Stimulated activated CD8-positive, alpha-beta memory T cell treated with anti-CD3 and anti-CD28 coated beads, Interleukin-2, amount 100 ng/mL, for 48 hours (primary cell): ENCODE measurements at regions not wholly inside any gene's neighbourhood (a gene's known extent, or its start where the extent isn't known, plus 50 kb on each side); places are given as distances from the start of the nearest gene placed in this dataset.

Experiments used
- DNase-seq, 2 donors: peaks; one replicate each; pipeline ENCODE4 v3.0.0-alpha.2; 2020; ENCODE audit warnings: low read depth in 2 of 2

DNA sequence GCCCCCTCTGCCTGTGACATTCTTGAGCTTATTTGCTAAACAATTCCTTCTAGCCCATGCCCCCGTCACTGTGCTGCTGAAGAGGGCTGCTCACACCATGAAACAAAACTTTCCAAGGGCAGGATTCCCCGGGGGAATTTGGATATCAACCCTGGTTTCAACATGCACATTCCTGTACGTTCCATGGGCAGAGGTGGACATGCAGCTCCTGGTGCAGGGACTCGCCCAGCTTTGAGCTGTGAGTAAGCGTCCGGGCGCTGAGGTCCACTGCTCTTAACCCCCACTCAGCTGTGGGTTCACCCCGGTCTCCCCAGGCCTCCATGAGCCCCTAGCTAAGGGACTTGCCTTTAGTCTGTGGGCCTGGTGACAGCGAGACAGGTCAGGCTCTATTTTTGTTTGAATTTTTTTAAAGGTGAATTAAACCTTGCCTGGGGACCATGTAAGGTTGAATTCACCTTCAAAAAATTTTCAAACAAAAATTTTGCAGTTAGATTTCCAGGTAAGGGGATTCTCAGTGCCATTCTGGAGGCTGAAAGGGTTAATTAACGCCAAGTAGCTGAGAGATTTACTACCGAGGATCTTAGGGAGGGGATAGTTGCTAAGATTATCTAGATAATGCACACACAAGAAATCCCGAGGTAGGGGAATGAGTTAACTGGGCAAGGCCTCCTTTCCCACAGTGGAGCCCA lies 70.3 kb upstream of the SLC22A23 start:
- DNase-seq = no peak

DNA sequence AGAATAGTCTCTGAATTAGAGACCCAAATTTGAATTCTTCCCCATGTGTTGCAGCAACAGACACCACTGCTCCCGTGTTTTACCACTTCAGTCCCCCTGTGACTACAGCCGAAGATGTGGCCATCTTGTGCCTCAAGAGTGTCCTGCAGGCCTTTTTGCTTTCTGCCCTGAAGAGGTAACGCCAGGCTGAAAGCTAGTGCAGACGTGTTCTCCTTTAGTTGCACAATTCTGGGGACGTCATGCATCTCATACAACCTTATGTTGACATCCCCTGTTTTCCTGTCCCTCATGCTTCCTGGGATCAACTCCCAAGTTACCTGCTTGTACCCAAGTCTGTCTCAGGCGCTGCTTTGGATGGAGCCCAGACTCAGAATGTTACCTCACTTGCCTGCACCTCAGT lies 69.1 kb upstream of the SLC22A23 start:
- no peak for DNase-seq

DNA sequence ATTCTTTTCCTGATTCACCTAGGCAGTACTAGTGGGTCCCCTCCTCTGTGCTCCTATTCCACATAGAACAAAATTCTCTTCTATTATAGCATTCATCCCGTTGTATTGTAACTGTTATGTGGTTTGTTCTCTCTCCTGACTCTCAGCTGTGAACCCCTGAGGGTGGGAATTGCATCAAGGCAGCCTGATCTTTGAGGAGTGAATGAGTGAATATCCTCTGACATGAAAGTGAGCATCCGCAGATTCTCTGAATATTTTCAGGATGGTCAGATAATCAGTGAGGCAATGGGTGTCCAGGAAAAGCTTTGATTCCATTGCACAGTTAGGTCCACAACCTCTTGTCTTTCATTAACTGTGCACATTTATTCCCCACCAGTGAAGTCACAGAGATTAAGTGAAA lies 67.6 kb upstream of the SLC22A23 start:
- DNase-seq = no peak

DNA sequence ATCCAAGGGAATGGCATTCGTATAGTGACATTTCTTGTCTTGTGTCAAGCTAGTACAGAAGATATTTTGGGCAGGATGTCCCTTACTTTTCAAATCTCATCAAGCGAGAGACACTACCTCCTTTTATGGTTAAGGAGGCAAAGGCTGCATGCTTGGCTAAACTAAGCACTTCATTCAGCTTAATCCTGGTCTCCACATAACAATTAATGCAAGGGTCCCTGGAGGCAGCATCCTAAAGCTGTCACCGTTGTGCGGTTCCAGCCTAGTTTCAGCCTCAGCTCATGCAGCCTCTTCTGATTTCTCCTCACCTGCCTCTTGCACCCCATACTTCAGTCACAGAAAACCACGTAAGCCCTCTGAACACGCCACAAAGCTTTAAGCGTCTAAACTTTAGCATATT lies 67.1 kb upstream of the SLC22A23 start:
- DNase-seq = no peak

DNA sequence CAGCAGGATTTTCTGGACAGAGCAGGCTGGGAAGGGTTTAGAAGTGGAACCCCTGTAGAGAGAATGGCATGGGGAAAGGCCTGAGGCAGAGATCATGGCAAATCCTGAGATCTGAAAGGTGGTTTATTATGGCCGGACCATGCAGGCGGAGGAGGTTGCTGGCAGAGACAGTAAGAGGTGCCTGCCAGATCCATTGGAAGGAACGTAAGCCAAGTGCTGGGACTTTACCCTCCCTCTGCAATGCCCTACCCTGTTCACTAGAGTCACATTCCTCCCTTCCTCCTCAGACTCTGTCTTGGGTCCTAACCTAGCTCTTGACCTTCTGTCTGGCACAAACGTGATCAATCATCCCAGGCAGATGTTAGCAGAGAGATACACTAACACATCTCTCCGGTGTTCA lies 66.4 kb upstream of the SLC22A23 start:
- DNase-seq = no peak

DNA sequence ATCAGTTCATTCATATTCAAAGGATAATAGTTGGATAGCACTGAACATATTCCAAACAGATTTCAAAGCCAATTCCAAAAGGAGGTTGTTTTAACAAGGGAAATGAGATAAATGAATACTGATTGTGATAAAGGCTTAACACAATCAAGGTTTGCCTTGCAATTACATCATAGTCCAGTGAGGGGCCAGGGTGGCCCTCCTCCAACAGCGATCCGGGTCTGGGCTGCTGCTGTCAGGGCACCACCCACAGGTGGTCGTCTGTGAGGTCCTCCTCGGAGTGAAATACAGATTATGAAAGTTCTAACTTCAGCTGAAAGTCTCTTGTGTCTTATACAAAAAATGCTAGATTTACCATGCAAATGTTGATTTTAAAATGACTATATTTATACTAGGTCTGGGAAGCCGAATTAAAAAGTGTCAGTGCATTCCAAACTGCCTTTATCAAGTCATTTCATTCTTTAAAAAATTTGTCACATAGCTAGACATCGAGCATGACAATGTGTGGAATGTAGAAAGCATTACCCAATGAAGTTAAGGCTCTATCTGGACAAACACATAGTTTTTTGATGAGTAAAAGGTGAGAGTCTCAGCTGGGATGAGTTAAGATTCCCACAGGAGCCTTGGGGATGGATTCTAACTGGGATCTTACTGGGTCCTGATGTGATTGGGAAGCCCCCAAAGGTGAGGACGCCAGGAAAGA lies 65.9 kb upstream of the SLC22A23 start:
- DNase-seq = no peak

DNA sequence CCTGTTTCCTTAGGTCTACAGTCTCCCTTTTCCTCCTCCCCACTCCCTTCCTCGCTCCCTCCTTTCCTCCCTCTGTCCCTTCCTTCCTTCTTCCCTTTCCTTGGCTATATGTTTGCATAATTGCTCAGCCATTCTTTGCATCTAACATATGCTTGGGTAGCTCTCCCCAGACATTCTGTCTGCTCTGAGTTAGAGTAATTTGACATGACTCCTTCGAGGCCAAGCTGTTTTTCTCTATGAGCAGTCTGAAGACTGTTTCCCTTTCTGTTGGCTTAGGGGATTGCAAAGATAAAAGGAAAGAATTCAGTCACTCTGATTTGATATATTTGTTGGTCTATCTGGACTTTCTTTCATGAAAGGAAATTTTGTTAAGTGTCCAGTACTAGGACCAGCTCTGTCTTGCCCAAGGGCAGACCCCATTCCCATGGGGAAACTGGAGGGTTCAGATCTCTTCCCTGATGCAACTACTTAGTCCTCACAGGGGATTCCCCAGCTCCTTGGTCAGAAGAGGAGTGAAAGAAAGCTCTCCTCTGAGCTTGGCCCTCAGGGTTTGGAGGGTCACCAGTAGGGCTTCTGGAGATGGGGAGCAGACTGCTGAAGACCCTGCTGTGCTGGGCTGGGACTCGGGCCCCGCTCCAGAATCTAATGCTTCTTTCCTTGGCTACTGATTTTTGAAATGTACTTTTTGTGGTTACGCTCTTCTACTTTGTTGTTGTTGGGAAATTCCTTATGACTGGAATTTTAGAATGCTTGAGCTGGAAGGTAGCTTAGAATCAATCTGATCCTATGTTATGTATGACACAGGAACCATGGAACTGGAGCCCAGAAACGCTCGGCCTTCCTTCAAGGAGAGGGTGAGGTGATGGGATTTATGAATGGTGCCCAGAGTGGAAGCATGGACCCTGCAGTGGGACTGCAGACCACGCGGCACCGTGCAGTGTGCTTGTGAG lies 63.7 kb upstream of the SLC22A23 start:
- no peak for DNase-seq

DNA sequence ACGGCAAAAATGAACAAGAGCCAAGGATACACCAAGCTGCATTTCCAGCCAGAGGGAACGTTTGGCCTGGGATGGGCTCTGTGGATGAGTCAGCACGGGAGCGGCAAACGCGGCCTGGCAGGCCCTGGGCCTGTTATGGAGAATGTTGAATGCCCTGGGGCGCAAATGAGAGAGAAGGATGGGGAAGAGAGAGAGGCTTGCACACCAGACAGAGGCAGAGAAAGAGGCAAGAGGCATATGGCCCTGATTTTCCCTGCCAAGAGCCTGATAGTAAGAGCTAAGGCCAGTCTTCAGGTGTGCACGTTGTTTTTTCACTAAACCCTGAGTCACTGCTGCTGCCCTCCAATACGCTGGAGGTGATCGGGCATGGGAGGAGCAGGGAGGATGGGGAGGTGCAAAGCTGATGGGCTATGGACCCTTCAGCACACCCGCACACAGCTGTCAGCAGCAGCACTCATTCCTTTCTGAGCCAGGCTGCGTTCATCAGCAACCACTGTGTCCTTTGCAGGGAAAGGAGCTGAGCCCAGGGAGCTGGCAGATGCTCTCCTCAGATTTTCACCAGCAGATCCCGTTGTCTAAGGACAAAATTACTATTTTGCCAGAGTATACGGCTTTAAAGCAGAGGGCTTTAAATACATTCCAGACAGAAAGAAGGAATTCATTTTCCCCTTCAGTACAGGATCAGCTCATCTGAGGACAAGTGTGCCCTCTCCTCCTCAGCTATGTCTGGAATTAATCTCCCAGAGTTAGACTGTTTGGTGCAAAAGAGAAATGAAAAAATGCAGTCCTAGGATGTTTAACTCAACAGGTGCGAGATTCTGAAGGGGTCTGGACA lies 61.7 kb upstream of the SLC22A23 start:
- no peak for DNase-seq

DNA sequence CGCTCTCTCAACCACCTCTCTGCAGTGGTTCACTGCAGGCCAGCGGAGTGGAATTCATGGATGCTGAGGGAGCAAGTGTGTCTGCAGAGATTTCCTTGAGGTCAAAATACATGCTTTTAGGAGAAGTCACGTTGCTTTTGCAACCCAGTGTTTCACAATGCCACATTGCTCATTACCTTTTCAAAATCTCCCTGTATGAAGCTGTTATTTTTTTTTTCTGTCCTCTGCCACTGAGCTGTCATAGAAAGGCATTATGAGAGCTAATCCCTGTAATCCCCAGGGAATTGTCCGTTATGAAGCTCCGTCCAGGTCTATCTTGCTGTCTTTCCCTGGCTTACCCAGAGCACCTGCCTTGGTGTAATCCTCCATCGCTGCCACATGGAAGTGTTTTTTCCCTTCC lies 60.5 kb upstream of the SLC22A23 start:
- DNase-seq = no peak

DNA sequence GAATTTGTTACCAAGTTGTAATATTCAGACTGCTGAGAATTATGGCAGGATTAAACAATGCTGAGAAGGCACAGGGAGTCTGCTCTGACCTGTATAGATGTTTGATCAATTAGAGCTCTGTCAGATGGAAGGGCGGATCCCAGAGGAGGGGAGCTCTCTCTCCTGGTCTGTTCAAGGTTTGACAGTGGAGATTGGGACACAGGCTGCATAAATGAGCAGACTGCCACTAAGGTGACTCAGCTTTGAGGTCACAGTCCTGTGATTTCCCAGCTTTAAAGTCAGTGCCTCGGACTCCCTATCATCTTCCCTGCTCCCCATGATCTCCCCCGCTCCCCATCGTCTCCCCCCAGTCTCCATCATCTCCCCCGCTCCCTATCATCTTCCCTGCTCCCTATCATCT lies 59.2 kb upstream of the SLC22A23 start:
- DNase-seq = no peak

DNA sequence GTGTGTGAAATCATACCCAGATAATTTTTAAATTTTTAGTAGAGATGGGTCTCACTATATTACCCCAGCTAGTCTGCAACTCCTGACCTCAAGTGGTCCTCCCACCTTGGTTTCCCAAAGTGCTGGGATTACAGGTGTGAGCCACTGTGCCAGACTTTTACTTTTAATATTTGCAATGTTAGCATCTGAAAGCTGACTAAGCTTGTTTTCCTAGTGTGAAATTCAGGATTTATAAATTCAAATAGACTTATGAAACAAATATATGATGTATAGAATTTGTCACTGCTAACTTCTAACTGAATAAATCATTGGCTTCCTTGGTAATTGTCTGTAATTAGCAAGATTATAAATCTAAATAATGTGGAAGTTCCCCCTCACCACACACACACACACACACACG lies 58.8 kb upstream of the SLC22A23 start:
- DNase-seq = no peak

DNA sequence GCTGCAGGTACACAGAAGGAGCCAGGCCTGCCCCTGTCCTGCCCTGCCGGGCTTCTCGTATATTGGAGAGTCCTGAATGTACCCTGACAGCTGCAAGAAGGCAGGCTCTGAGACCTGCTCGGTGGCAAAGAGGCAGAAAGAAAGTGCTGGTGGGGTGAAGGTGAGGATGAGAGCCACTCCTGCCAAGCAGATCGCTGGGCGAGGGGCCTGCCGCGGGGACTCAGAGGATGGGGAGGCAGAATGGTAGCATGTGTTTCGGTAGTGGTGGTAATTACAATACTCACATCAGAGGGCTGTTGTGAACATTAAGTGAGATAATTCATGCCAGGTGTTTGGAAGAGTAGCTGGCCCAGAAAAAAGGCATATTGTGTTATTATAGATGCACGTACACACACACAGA lies 56.6 kb upstream of the SLC22A23 start:
- no peak for DNase-seq

DNA sequence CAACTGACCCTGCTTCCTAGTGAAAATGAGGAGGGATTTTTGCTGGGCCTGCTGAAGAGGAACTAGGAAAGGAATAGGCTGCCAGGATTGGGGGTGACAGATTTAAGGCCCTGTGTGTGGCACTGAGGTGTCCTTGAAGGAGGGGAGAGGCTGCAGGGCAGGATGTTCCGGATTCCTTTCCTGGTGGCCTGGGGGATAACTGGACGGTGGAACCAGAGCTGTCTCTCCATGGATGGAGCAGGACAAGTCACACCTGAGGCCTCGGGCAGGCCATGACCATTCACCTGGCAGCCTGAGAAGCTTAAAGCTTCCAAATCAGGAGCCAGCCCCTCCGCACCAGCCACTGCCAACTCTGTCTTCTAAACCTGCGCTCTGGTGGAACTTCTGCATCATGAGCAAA lies 56.0 kb upstream of the SLC22A23 start:
- DNase-seq = no peak

DNA sequence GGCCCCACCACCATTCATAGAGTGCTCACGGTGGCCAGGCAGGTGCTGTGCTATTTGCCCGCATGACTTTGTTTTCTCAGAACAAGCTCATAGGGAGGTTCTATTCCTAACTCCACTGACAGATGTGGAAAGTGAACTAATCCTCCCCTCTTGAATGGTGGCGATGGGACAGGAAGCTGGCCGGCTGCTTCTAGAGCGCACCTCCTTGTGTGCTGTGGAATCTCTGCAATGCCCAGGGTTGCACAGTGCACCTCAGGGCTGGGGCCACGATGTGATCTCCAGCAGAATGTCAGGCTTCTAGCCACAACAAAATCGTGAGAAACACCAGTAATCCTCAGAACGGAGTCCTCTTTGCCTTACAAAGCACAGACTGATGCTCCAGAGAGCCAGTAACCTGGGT lies 53.8 kb upstream of the SLC22A23 start:
- no peak for DNase-seq

DNA sequence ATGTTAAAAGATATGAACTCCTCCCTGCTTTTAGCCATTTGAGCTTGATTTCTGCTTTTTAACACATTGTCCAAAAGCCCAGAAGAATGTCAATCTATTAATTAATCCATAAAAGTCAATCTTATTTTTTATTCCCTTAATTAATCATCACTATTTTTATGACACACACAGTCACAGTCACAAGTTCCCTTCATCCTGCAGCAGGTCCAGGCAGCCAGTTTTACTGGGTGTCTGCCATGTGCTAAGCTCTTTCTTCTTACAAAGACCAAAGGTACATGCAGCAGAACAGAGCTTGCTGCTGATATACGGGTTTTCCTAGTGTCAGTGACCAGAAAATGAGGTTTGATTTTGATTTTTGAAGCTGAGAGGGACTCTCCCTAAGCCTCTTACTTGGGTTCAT lies 53.3 kb upstream of the SLC22A23 start:
- no peak for DNase-seq

DNA sequence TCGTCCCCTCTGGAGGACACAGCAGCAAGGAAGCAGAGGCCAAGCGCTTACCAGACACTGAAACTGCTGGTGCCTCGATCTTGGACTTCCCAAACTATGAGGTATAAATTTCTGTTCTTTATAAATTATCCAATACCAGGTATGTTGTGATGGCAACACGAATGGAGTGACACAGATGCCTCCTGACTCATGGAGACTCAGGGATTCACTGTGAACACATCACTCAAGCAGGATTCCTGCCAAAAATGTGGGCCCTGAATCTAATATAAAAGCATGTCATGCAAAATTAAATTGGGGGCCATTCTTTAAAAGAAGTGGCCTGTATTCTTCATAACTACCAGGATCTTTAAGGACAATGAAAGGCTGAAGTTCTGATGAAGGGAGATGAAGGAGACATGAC lies 52.5 kb upstream of the SLC22A23 start:
- no peak for DNase-seq

DNA sequence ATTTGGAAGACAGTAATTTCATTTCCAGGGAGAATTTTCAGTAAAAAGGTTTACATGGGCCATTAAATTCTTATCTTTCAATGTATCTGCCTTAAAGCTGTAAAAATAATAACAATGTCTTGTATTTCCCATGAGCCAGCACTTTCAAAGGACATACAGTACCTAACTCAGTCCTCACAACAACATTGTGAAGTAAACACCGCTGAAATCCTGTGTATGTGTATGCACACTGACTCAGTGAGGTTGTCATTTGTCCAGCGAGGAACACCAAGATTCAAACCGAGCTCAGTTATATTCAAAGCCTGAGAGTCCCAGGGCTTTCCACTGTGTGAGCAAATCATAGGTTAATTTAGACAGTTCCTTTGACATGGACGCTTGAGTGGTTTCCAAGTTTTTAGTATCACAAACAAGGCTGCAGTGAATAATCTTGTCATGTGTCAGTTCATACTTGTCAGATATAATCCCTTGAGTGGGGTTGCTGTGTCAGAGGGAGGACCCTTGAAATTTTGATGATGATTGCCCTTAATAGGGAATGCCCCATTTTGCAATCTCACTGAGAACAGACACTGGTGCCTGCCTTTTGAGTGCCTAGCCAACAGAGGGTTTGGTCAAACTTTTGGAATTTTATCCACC lies 50.0 kb upstream of the SLC22A23 start:
- no peak for DNase-seq
